GM21367 (cell line): ENCODE measurements at regions not wholly inside any gene's neighbourhood (a gene's known extent, or its start where the extent isn't known, plus 50 kb on each side); places are given as distances from the start of the nearest gene placed in this dataset.

Source experiments
- ATAC-seq: cut with Tn5 transposase; IDR thresholded peaks from one replicate; pipeline ENCODE4 v1.9.1; 2021; ENCODE audit not compliant: unreplicated experiment

GRCh38 chr9:1261879-1262766 lies 212.0 kb downstream of the DMRT2 start:
- no peak for ATAC-seq

- ATAC-seq, result peak; percentile 82
Observed at GRCh38 chr9:1267141-1267570, 217.0 kb downstream of the DMRT2 start.

- no peak for ATAC-seq
Observed at GRCh38 chr9:1267581-1267980, 217.4 kb downstream of the DMRT2 start.

GRCh38 chr9:1269533-1270315 lies 219.6 kb downstream of the DMRT2 start:
- no peak for ATAC-seq

GRCh38 chr9:1271367-1271766 lies 221.2 kb downstream of the DMRT2 start:
- no peak for ATAC-seq

- ATAC-seq, result no peak
Observed at GRCh38 chr9:1271786-1272185, 221.6 kb downstream of the DMRT2 start.

- no peak for ATAC-seq
Observed at GRCh38 chr9:1272488-1272887, 222.3 kb downstream of the DMRT2 start.

GRCh38 chr9:1273859-1274258 lies 223.7 kb downstream of the DMRT2 start:
- no peak for ATAC-seq

GRCh38 chr9:1274334-1274733 lies 224.2 kb downstream of the DMRT2 start:
- no peak for ATAC-seq

GRCh38 chr9:1276474-1276873 lies 226.3 kb downstream of the DMRT2 start:
- no peak for ATAC-seq

- no peak for ATAC-seq
Observed at GRCh38 chr9:1284727-1285126, 234.6 kb downstream of the DMRT2 start.

GRCh38 chr9:1285526-1285925 lies 235.4 kb downstream of the DMRT2 start:
- no peak for ATAC-seq

- no peak for ATAC-seq
Observed at GRCh38 chr9:1292384-1292783, 242.2 kb downstream of the DMRT2 start.

GRCh38 chr9:1294641-1295258 lies 244.6 kb downstream of the DMRT2 start:
- no peak for ATAC-seq

GRCh38 chr9:1296331-1296730 lies 246.2 kb downstream of the DMRT2 start:
- no peak for ATAC-seq

- no peak for ATAC-seq
Observed at GRCh38 chr9:1298046-1298445, 247.9 kb downstream of the DMRT2 start.

- no peak for ATAC-seq
Observed at GRCh38 chr9:1300941-1301340, 250.8 kb downstream of the DMRT2 start.

- ATAC-seq, result no peak
Observed at GRCh38 chr9:1303932-1304331, 253.8 kb downstream of the DMRT2 start.

GRCh38 chr9:1311462-1312042 lies 261.4 kb downstream of the DMRT2 start:
- ATAC-seq, result no peak

- no peak for ATAC-seq
Observed at GRCh38 chr9:1319436-1319835, 269.3 kb downstream of the DMRT2 start.

- no peak for ATAC-seq
Observed at GRCh38 chr9:1320051-1320557, 269.9 kb downstream of the DMRT2 start.
